ENCODE measurements at regions not wholly inside any gene's neighbourhood (a gene's known extent, or its start where the extent isn't known, plus 50 kb on each side); places are given as distances from the start of the nearest gene placed in this dataset.

DNA sequence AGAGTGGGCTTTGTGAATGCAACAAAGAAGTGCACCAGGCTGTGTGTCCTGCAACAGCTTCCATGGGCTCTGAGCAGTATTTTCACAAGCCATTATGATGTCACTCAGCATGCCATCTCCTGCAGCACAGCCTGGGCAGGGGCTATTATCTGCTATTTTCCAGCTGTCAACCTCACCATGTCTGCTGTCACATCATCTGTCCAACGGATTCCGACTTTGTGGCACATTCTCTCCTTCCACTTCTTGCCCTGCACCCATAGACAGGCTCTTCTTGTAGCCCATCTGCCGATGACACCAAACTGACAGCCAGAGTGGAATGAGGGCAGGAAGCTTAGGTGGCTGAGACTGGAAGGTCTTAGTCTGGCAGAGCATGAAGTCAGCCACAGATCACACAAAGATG, 691.9 kb downstream of the NTRK3 start:
- TF ChIP-seq NR2C2 (CRISPR knock-in tag; IDR thresholded peaks at IDR 0.05; ENCODE audit: borderline replicate concordance) (no peak), EZH2 (conservative IDR thresholded peaks at IDR 0.05; ENCODE audit: low read depth, low read length) (no peak), ZNF136 (CRISPR knock-in tag; IDR thresholded peaks at IDR 0.05; ENCODE audit: low read depth) (no peak), ZNF709 (CRISPR knock-in tag; IDR thresholded peaks at IDR 0.05) (no peak), ZNF577 (CRISPR knock-in tag; IDR thresholded peaks at IDR 0.05; ENCODE audit: borderline replicate concordance, low read depth) (no peak)
- TF ChIP-seq, protein P1, sequence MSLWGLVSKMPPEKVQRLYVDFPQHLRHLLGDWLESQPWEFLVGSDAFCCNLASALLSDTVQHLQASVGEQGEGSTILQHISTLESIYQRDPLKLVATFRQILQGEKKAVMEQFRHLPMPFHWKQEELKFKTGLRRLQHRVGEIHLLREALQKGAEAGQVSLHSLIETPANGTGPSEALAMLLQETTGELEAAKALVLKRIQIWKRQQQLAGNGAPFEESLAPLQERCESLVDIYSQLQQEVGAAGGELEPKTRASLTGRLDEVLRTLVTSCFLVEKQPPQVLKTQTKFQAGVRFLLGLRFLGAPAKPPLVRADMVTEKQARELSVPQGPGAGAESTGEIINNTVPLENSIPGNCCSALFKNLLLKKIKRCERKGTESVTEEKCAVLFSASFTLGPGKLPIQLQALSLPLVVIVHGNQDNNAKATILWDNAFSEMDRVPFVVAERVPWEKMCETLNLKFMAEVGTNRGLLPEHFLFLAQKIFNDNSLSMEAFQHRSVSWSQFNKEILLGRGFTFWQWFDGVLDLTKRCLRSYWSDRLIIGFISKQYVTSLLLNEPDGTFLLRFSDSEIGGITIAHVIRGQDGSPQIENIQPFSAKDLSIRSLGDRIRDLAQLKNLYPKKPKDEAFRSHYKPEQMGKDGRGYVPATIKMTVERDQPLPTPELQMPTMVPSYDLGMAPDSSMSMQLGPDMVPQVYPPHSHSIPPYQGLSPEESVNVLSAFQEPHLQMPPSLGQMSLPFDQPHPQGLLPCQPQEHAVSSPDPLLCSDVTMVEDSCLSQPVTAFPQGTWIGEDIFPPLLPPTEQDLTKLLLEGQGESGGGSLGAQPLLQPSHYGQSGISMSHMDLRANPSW (CRISPR knock-in tag; IDR thresholded peaks at IDR 0.05; ENCODE audit: borderline replicate concordance), result no peak

Measured in HepG2 (cell line).